MM.1S (cell line): ENCODE measurements at regions not wholly inside any gene's neighbourhood (a gene's known extent, or its start where the extent isn't known, plus 50 kb on each side); places are given as distances from the start of the nearest gene placed in this dataset.
"Not testable (repeated sequence)": the region's sequence is repeated elsewhere in the genome, so short reads cannot be mapped to it uniquely, and the experiment has no call there.

Experiments used
- DNase-seq: peaks from one replicate; pipeline ENCODE4 v3.0.0-alpha.2; 2015
- H2AFZ ChIP-seq: fragments of 300-600 bp; sonication (generic); 2 replicates; pipeline ENCODE4 v1.6.0; 2016; ENCODE audit warnings: antibody characterized with exemption, low read length
- H3F3A ChIP-seq: fragments of 300-600 bp; sonication (generic); 2 replicates; pipeline ENCODE4 v1.6.1; 2016; ENCODE audit warnings: mild to moderate bottlenecking, antibody characterized with exemption, low read length, moderate library complexity, mixed read lengths; ENCODE audit not compliant: insufficient read depth
- H3K27ac ChIP-seq: fragments of 300-600 bp; sonication (generic); 2 replicates; pipeline ENCODE4 v1.5.1; 2016; ENCODE audit warnings: mild to moderate bottlenecking, low read length
- H3K27me3 ChIP-seq: fragments of 300-600 bp; sonication (generic); replicated peaks from 2 replicates; pipeline ENCODE4 v1.6.0; 2016; ENCODE audit warnings: low read length; ENCODE audit not compliant: insufficient read depth
- H3K36me3 ChIP-seq: fragments of 300-600 bp; sonication (generic); replicated peaks from 2 replicates; pipeline ENCODE4 v1.6.1; 2016; ENCODE audit warnings: mild to moderate bottlenecking, low read length, mixed read lengths; ENCODE audit not compliant: insufficient read depth
- H3K4me1 ChIP-seq: fragments of 300-600 bp; sonication (generic); 2 replicates; pipeline ENCODE4 v1.6.1; 2016; ENCODE audit warnings: low read length, mixed read lengths
- H3K4me2 ChIP-seq: fragments of 300-600 bp; sonication (generic); 2 replicates; pipeline ENCODE4 v1.6.0; 2016; ENCODE audit warnings: low read depth, low read length
- H3K4me3 ChIP-seq: fragments of 300-600 bp; sonication (generic); 2 replicates; pipeline ENCODE4 v1.5.1; 2016; ENCODE audit warnings: low read length, mixed read lengths
- H3K79me2 ChIP-seq: fragments of 300-600 bp; sonication (generic); 2 replicates; pipeline ENCODE4 v1.6.1; 2016; ENCODE audit warnings: mixed run types, low read length, mixed read lengths
- H3K9ac ChIP-seq: fragments of 300-600 bp; sonication (generic); 2 replicates; pipeline ENCODE4 v1.6.1; 2016; ENCODE audit warnings: low read length, mixed read lengths
- H3K9me2 ChIP-seq: fragments of 300-600 bp; sonication (generic); replicated peaks from 2 replicates; pipeline ENCODE4 v1.6.1; 2016; ENCODE audit warnings: mild to moderate bottlenecking, low read length, mixed read lengths; ENCODE audit not compliant: insufficient read depth
- H3K9me3 ChIP-seq: fragments of 300-600 bp; sonication (generic); replicated peaks from 2 replicates; pipeline ENCODE4 v1.6.1; 2016; ENCODE audit warnings: mild to moderate bottlenecking, low read length, mixed read lengths; ENCODE audit not compliant: insufficient read depth
- H4K20me1 ChIP-seq: fragments of 300-600 bp; sonication (generic); 2 replicates; pipeline ENCODE4 v1.6.1; 2016; ENCODE audit warnings: mild to moderate bottlenecking, low read length, moderate library complexity, mixed read lengths; ENCODE audit not compliant: insufficient read depth
- EZH2 ChIP-seq: fragments of 300-600 bp; sonication (generic); optimal IDR thresholded peaks from 2 replicates; pipeline ENCODE3; 2017; ENCODE audit warnings: low read depth, mild to moderate bottlenecking, antibody characterized with exemption, low read length, mixed read lengths
- EZH2phosphoT487 ChIP-seq: fragments of 300-600 bp; sonication (generic); IDR thresholded peaks from 2 replicates; pipeline ENCODE4 v1.6.1; 2018; ENCODE audit warnings: antibody characterized with exemption, low read length
- TF ChIP-seq, protein P1 (sequence below): fragments of 300-600 bp; sonication (generic); IDR thresholded peaks from 2 replicates; pipeline ENCODE4 v1.5.1; 2016; ENCODE audit warnings: antibody characterized with exemption, low read length, mixed read lengths

DNA sequence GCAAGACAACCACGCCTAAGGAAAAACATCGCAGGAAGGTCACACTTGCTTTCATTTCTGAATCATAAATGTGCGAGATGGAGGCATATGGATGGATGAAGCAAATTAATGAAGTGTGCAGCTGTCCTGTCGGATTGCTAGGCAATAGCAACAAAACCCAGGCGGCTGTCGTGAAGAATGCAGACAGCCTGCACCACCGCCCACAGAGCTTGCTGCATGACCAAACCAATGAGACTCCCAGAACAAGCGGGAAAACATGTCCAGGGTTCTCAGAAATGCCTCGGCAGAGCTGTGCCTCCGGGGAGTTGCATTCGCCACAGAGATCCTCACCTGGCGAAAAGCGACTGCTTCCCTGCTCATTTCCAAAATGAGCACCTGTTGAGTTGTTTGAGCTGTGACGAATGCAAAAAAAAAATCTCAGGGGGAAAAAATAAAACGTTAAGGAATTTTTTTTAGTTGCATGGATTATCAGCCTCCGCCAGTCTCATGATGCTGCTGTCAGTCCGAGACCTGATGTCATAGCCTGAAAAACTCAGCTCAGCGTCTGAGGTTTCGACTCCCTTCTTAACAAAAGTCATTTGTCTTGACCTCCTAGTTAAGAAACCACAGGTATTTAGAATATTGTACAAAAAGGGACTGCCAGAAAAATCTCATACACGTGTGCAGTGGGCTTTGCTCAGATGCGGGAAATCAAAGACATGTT, 155.5 kb upstream of the MXRA5 start:
- H3K4me3 ChIP-seq, result no peak overlapping the region
- H4K20me1 ChIP-seq, result no peaks in the 10 kb centered on the region
- no peaks in the 10 kb centered on the region for H3K79me2 ChIP-seq
- no peak overlapping the region for H3K9ac ChIP-seq
- no peak overlapping the region for H3K4me2 ChIP-seq
- H3K9me2 ChIP-seq, result no peaks in the 10 kb centered on the region
- H3K4me1 ChIP-seq, result no peaks in the 10 kb centered on the region
- no peak overlapping the region for H3K27ac ChIP-seq
- no peaks in the 10 kb centered on the region for H3K36me3 ChIP-seq
- H3F3A ChIP-seq, result no peaks in the 10 kb centered on the region
- DNase-seq, result no peak
- TF ChIP-seq, protein P1, sequence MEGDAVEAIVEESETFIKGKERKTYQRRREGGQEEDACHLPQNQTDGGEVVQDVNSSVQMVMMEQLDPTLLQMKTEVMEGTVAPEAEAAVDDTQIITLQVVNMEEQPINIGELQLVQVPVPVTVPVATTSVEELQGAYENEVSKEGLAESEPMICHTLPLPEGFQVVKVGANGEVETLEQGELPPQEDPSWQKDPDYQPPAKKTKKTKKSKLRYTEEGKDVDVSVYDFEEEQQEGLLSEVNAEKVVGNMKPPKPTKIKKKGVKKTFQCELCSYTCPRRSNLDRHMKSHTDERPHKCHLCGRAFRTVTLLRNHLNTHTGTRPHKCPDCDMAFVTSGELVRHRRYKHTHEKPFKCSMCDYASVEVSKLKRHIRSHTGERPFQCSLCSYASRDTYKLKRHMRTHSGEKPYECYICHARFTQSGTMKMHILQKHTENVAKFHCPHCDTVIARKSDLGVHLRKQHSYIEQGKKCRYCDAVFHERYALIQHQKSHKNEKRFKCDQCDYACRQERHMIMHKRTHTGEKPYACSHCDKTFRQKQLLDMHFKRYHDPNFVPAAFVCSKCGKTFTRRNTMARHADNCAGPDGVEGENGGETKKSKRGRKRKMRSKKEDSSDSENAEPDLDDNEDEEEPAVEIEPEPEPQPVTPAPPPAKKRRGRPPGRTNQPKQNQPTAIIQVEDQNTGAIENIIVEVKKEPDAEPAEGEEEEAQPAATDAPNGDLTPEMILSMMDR, result no peak
- no peak for TF ChIP-seq EZH2phosphoT487
- no peak for TF ChIP-seq EZH2
- H2AFZ ChIP-seq, result no peak overlapping the region
- H3K27me3 ChIP-seq, result no peaks in the 10 kb centered on the region
- no peaks in the 10 kb centered on the region for H3K9me3 ChIP-seq

DNA sequence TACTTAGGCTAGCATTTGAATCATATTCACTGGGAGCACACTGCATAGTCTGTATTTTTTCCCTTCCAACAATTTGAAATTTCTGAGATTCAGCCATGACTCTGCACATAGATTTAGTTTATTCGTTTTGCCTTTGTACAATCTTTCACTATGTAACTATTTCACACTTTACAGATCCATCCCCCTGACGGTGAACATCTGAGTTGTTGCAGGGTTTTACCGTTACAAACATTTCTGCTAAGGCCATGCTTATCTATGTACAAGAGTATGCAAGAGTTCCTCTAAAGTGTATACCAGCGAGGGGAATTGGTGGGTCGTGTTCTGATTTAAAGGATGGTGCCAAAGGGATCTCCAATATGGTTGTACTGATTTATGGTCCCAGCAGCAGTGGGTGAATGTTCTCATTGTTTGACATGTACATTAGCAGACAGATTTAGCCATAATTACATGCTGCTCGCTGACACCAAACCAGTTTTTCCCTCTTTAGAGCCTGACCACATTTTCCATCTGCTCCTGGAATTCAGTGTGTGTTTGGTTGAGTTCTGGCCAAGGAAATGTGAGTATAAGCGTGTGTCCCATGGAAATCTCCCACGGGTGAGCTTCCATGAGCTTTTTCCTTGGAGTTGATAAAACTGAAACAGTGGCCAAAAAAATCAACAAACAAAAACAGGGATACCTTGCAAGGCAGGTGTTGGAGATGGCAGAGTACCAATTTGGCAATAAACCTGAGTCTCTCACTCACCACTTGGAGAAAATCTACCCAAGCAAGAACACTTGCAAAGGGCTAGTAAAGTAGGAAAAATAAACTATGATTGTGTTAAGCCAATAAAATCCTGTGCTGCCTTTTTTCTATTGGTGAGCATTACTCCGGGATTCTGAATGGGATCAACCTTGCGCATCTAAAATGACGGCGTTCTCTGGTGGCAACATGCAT, 149.7 kb upstream of the MXRA5 start:
- H3K27me3 ChIP-seq, H3K4me1 ChIP-seq, H3K79me2 ChIP-seq, H3K4me2 ChIP-seq, H3K4me3 ChIP-seq, H4K20me1 ChIP-seq, H3K9ac ChIP-seq, H3K36me3 ChIP-seq, H3K27ac ChIP-seq, H3K9me3 ChIP-seq, DNase-seq, H3F3A ChIP-seq, H2AFZ ChIP-seq, H3K9me2 ChIP-seq: not testable (repeated sequence)

DNA sequence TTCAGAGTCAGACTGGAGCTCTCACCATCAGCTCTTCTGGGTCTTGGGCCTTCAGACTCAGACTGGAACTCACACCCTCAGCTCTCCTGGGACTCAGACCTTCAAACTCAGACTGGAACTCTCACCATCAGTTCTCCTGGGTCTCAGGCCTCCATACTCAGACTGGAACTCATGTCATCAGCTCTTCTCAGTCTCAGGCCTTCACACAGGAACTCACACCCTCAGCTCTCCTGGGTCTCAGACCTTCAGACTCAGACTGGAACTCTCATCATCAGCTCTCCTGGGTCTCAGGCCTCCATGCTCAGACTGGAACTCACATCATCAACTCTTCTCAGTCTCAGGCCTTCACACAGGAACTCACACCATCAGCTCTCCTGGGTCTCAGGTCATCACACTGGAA, 147.2 kb upstream of the MXRA5 start:
- H3F3A ChIP-seq, result no peaks in the 10 kb centered on the region

More for the DNA sequence above, 147.2 kb upstream of the MXRA5 start:
- Histone ChIP-seq H2AFZ (no peak overlapping the region), H3K4me1 (no peaks in the 10 kb centered on the region), H3K9me2 (no peaks in the 10 kb centered on the region), H3K9me3 (no peaks in the 10 kb centered on the region), H3K9ac (no peak overlapping the region), H3K27ac (no peak overlapping the region), H3K36me3 (no peaks in the 10 kb centered on the region), H3K4me3 (no peak overlapping the region), H3K79me2 (no peaks in the 10 kb centered on the region), H4K20me1 (no peaks in the 10 kb centered on the region), H3K27me3 (no peaks in the 10 kb centered on the region), H3K4me2 (no peak overlapping the region)
- TF ChIP-seq EZH2phosphoT487 (no peak), EZH2 (no peak)
- TF ChIP-seq, protein P1, result no peak
- DNase-seq, result no peak
